ENCODE measurements at regions not wholly inside any gene's neighbourhood (a gene's known extent, or its start where the extent isn't known, plus 50 kb on each side); places are given as distances from the start of the nearest gene placed in this dataset.

- no peaks in the 10 kb centered on the region for H3K4me1 ChIP-seq (ENCODE audit: control insufficient read depth, insufficient read depth, low read length)
- no peaks in the 10 kb centered on the region for H3K27me3 ChIP-seq (ENCODE audit: control insufficient read depth, insufficient read depth, low read length)
- H3K9me3 ChIP-seq (ENCODE audit: control insufficient read depth, insufficient read depth, low read length): no peaks in the 10 kb centered on the region
- no CpG with 5 or more reads among the region's 1 CpG for WGBS (ENCODE audit: insufficient coverage)
- H3K27ac ChIP-seq (ENCODE audit: low read depth, low read length): no peak overlapping the region
- no peak overlapping the region for H3K4me3 ChIP-seq (ENCODE audit: low read depth, low read length)
- no peak for DNase-seq (ENCODE audit: low read depth in 4 of 6, low spot score in 6 of 6)
- H3K36me3 ChIP-seq (ENCODE audit: control insufficient read depth, insufficient read depth, low read length): no peaks in the 10 kb centered on the region
Measured at GRCh38 chr5:96066386-96066719, 104.7 kb upstream of the ELL2 start.

- Histone ChIP-seq H3K36me3 (ENCODE audit: control insufficient read depth, insufficient read depth, low read length) (no peaks in the 10 kb centered on the region), H3K9me3 (ENCODE audit: control insufficient read depth, insufficient read depth, low read length) (no peaks in the 10 kb centered on the region), H3K27ac (ENCODE audit: low read depth, low read length) (no peak overlapping the region), H3K27me3 (ENCODE audit: control insufficient read depth, insufficient read depth, low read length) (no peaks in the 10 kb centered on the region), H3K4me3 (ENCODE audit: low read depth, low read length) (no peak overlapping the region), H3K4me1 (ENCODE audit: control insufficient read depth, insufficient read depth, low read length) (no peaks in the 10 kb centered on the region)
- DNase-seq (ENCODE audit: low read depth in 4 of 6, low spot score in 6 of 6): no peak
Measured at GRCh38 chr5:96065685-96066385, 104.2 kb upstream of the ELL2 start.

GRCh38 chr5:96064877-96065276 is 103.2 kb upstream of the ELL2 start:
- no CpG with 5 or more reads among the region's 2 CpGs for WGBS (ENCODE audit: insufficient coverage)
- DNase-seq (ENCODE audit: low read depth in 4 of 6, low spot score in 6 of 6): no peak
- Histone ChIP-seq H3K4me3 (ENCODE audit: low read depth, low read length) (no peak overlapping the region), H3K27ac (ENCODE audit: low read depth, low read length) (no peak overlapping the region), H3K4me1 (ENCODE audit: control insufficient read depth, insufficient read depth, low read length) (no peaks in the 10 kb centered on the region), H3K9me3 (ENCODE audit: control insufficient read depth, insufficient read depth, low read length) (no peaks in the 10 kb centered on the region), H3K27me3 (ENCODE audit: control insufficient read depth, insufficient read depth, low read length) (no peaks in the 10 kb centered on the region), H3K36me3 (ENCODE audit: control insufficient read depth, insufficient read depth, low read length) (no peaks in the 10 kb centered on the region)

GRCh38 chr5:96062836-96063235 is 101.2 kb upstream of the ELL2 start:
- Histone ChIP-seq H3K4me3 (ENCODE audit: low read depth, low read length) (no peak overlapping the region), H3K4me1 (ENCODE audit: control insufficient read depth, insufficient read depth, low read length) (no peaks in the 10 kb centered on the region), H3K27me3 (ENCODE audit: control insufficient read depth, insufficient read depth, low read length) (no peaks in the 10 kb centered on the region), H3K36me3 (ENCODE audit: control insufficient read depth, insufficient read depth, low read length) (no peaks in the 10 kb centered on the region), H3K27ac (ENCODE audit: low read depth, low read length) (no peak overlapping the region), H3K9me3 (ENCODE audit: control insufficient read depth, insufficient read depth, low read length) (no peaks in the 10 kb centered on the region)
- no CpG with 5 or more reads among the region's 1 CpG for WGBS (ENCODE audit: insufficient coverage)
- DNase-seq (ENCODE audit: low read depth in 4 of 6, low spot score in 6 of 6): no peak

- Histone ChIP-seq H3K4me3 (ENCODE audit: low read depth, low read length) (no peak overlapping the region), H3K36me3 (ENCODE audit: control insufficient read depth, insufficient read depth, low read length) (no peaks in the 10 kb centered on the region), H3K27ac (ENCODE audit: low read depth, low read length) (no peak overlapping the region), H3K27me3 (ENCODE audit: control insufficient read depth, insufficient read depth, low read length) (no peaks in the 10 kb centered on the region), H3K9me3 (ENCODE audit: control insufficient read depth, insufficient read depth, low read length) (no peaks in the 10 kb centered on the region), H3K4me1 (ENCODE audit: control insufficient read depth, insufficient read depth, low read length) (no peaks in the 10 kb centered on the region)
- DNase-seq (ENCODE audit: low read depth in 4 of 6, low spot score in 6 of 6): no peak
Measured at GRCh38 chr5:96058084-96058483, 96.4 kb upstream of the ELL2 start.

GRCh38 chr5:96054311-96055030 is 92.8 kb upstream of the ELL2 start:
- Histone ChIP-seq H3K4me3 (ENCODE audit: low read depth, low read length) (no peak overlapping the region), H3K9me3 (ENCODE audit: control insufficient read depth, insufficient read depth, low read length) (no peaks in the 10 kb centered on the region), H3K4me1 (ENCODE audit: control insufficient read depth, insufficient read depth, low read length) (no peaks in the 10 kb centered on the region), H3K36me3 (ENCODE audit: control insufficient read depth, insufficient read depth, low read length) (no peaks in the 10 kb centered on the region), H3K27ac (ENCODE audit: low read depth, low read length) (no peak overlapping the region), H3K27me3 (ENCODE audit: control insufficient read depth, insufficient read depth, low read length) (no peaks in the 10 kb centered on the region)
- WGBS (ENCODE audit: insufficient coverage): 83% methylated on average over 1 of the region's 5 CpGs
- DNase-seq (ENCODE audit: low read depth in 4 of 6, low spot score in 6 of 6): no peak

GRCh38 chr5:96053063-96053735 is 91.5 kb upstream of the ELL2 start:
- Histone ChIP-seq H3K4me3 (ENCODE audit: low read depth, low read length) (no peak overlapping the region), H3K27ac (ENCODE audit: low read depth, low read length) (no peak overlapping the region), H3K9me3 (ENCODE audit: control insufficient read depth, insufficient read depth, low read length) (no peaks in the 10 kb centered on the region), H3K27me3 (ENCODE audit: control insufficient read depth, insufficient read depth, low read length) (no peaks in the 10 kb centered on the region), H3K36me3 (ENCODE audit: control insufficient read depth, insufficient read depth, low read length) (no peaks in the 10 kb centered on the region), H3K4me1 (ENCODE audit: control insufficient read depth, insufficient read depth, low read length) (no peaks in the 10 kb centered on the region)
- DNase-seq (ENCODE audit: low read depth in 4 of 6, low spot score in 6 of 6): no peak
- WGBS (ENCODE audit: insufficient coverage): 100% methylated on average over 2 of the region's 3 CpGs

- no peaks in the 10 kb centered on the region for H3K9me3 ChIP-seq (ENCODE audit: control insufficient read depth, insufficient read depth, low read length)
- no peaks in the 10 kb centered on the region for H3K36me3 ChIP-seq (ENCODE audit: control insufficient read depth, insufficient read depth, low read length)
- no peak overlapping the region for H3K27ac ChIP-seq (ENCODE audit: low read depth, low read length)
- no peak overlapping the region for H3K4me3 ChIP-seq (ENCODE audit: low read depth, low read length)
- H3K27me3 ChIP-seq (ENCODE audit: control insufficient read depth, insufficient read depth, low read length): no peaks in the 10 kb centered on the region
- DNase-seq (ENCODE audit: low read depth in 4 of 6, low spot score in 6 of 6): no peak
- no peaks in the 10 kb centered on the region for H3K4me1 ChIP-seq (ENCODE audit: control insufficient read depth, insufficient read depth, low read length)
- no CpG with 5 or more reads among the region's 1 CpG for WGBS (ENCODE audit: insufficient coverage)
Measured at GRCh38 chr5:96052374-96052773, 90.7 kb upstream of the ELL2 start.

GRCh38 chr5:96051401-96051830 is 89.8 kb upstream of the ELL2 start:
- Histone ChIP-seq H3K27ac (ENCODE audit: low read depth, low read length) (no peak overlapping the region), H3K36me3 (ENCODE audit: control insufficient read depth, insufficient read depth, low read length) (no peaks in the 10 kb centered on the region), H3K27me3 (ENCODE audit: control insufficient read depth, insufficient read depth, low read length) (no peaks in the 10 kb centered on the region), H3K9me3 (ENCODE audit: control insufficient read depth, insufficient read depth, low read length) (no peaks in the 10 kb centered on the region), H3K4me1 (ENCODE audit: control insufficient read depth, insufficient read depth, low read length) (no peaks in the 10 kb centered on the region), H3K4me3 (ENCODE audit: low read depth, low read length) (no peak overlapping the region)
- WGBS (ENCODE audit: insufficient coverage): no CpG with 5 or more reads among the region's 4 CpGs
- DNase-seq (ENCODE audit: low read depth in 4 of 6, low spot score in 6 of 6): no peak

Measured in spinal cord (tissue), 9 donors.